Gastrocnemius medialis (tissue), 4 donors: ENCODE measurements at regions not wholly inside any gene's neighbourhood (a gene's known extent, or its start where the extent isn't known, plus 50 kb on each side); places are given as distances from the start of the nearest gene placed in this dataset.

Experiments
- CTCF ChIP-seq, 5 experiments: fragments of 450-650 bp in 3 of 5; fragments of 200-600 bp in 2 of 5; sonication (generic) in 2 of 5; IDR thresholded peaks in 4 of 5; conservative IDR thresholded peaks in 1 of 5; 1 replicate in 4 of 5; 2 replicates in 1 of 5; pipeline ENCODE4 v1.5.1; 2016 to 2019; ENCODE audit warnings: antibody characterized with exemption in 5 of 5, mild to moderate bottlenecking in 3 of 5, moderate library complexity in 3 of 5
- POLR2A ChIP-seq, 2 donors: fragments of 450-650 bp; IDR thresholded peaks; one replicate each; pipeline ENCODE4 v1.6.1; 2017; ENCODE audit warnings: antibody characterized with exemption in 2 of 2, mild to moderate bottlenecking in 2 of 2, moderate library complexity in 2 of 2

- no peak for TF ChIP-seq CTCF (IDR thresholded peaks at IDR 0.05 in 4 of 5, conservative IDR thresholded peaks at IDR 0.05 in 1 of 5)
- TF ChIP-seq POLR2A (IDR thresholded peaks at IDR 0.05) = no peak
These were observed 102.4 kb downstream of the ARRDC4 start for GRCh38 chr15:98062869-98063268.
